ENCODE measurements at regions not wholly inside any gene's neighbourhood (a gene's known extent, or its start where the extent isn't known, plus 50 kb on each side); places are given as distances from the start of the nearest gene placed in this dataset.

GRCh38 chr7:155407799-155408198 is 50.1 kb upstream of the EN2 start:
- H3K27ac ChIP-seq (ENCODE audit: low read depth in 1 of 2, low read length in 2 of 2): no peak overlapping the region
- DNase-seq: no peak
- H3K27me3 ChIP-seq (ENCODE audit: control insufficient read depth in 1 of 2, insufficient read depth in 2 of 2, low read length in 2 of 2): peaks cover 17% of the 10 kb centered on the region in 2 experiments
- POLR2A ChIA-PET: no interaction called here
- H3K4me3 Mint-ChIP-seq: no peak overlapping the region
- H3K4me1 Mint-ChIP-seq (ENCODE audit: low read depth): no peaks in the 10 kb centered on the region
- no peaks in the 10 kb centered on the region for H3K9me3 Mint-ChIP-seq
- no peak overlapping the region for H3K27ac Mint-ChIP-seq
- peaks cover 43% of the 10 kb centered on the region for H3K27me3 Mint-ChIP-seq
- H3K9me3 ChIP-seq (ENCODE audit: control insufficient read depth in 1 of 2, insufficient read depth in 1 of 2, low read length in 2 of 2): peaks cover 0 to 29% of the 10 kb centered on the region in 2 experiments
- no peak overlapping the region for H3K4me3 ChIP-seq (ENCODE audit: low read length)
- TF ChIP-seq CTCF (IDR thresholded peaks at IDR 0.05): no peak
- no peaks in the 10 kb centered on the region for H3K36me3 Mint-ChIP-seq (ENCODE audit: low read depth)
- H3K36me3 ChIP-seq (ENCODE audit: insufficient read depth, low read length): no peaks in the 10 kb centered on the region
- no peak for ATAC-seq (ENCODE audit: poor library complexity)
- peaks cover 2% of the 10 kb centered on the region for H3K4me1 ChIP-seq (ENCODE audit: insufficient read depth, low read length)
- CTCF ChIA-PET: no interaction called here
- intact Hi-C loops (cut with DNase I, micrococcal nuclease): no loop called here

Data from CD4-positive, alpha-beta T cell (primary cell).